ENCODE measurements at regions not wholly inside any gene's neighbourhood (a gene's known extent, or its start where the extent isn't known, plus 50 kb on each side); places are given as distances from the start of the nearest gene placed in this dataset.

- ATAC-seq (no peak), FAIRE-seq (no peak), DNase-seq (ENCODE audit: low spot score) (no peak)
- Histone ChIP-seq H3K36me3 (replicated peaks in 1 of 2; ENCODE audit: control insufficient read depth in 1 of 2, insufficient read depth in 2 of 2, low read length in 2 of 2) (no peaks in the 10 kb centered on the region), H2AFZ (ENCODE audit: low read length) (no peak overlapping the region), H4K20me1 (ENCODE audit: insufficient read depth, low read length) (no peaks in the 10 kb centered on the region), H3K27ac (ENCODE audit: extremely low read length, insufficient read depth, low read length) (no peak overlapping the region), H3K4me2 (ENCODE audit: low read depth, low read length) (no peak overlapping the region), H3K79me2 (ENCODE audit: insufficient read depth, low read length) (no peaks in the 10 kb centered on the region), H3K9ac (ENCODE audit: insufficient read depth, low read depth, low read length) (no peak overlapping the region), H3K9me3 (ENCODE audit: low read length) (no peaks in the 10 kb centered on the region), H3K4me1 (ENCODE audit: insufficient read depth, low read length) (no peaks in the 10 kb centered on the region), H3K27me3 (ENCODE audit: control insufficient read depth in 1 of 2, insufficient read depth in 2 of 2, low read length in 2 of 2) (no peaks in the 10 kb centered on the region; a peak in 1 of 5 replicates), H3K4me3 (replicated peaks in 1 of 3; ENCODE audit: insufficient read depth in 1 of 3, low read depth in 2 of 3, low read length in 3 of 3) (no peak overlapping the region)
- in situ Hi-C loops (cut with HindIII; ENCODE audit: extremely low pct_ligation_motif_present, low pct_unique_long_range_greater_than_20kb) = no loop called here
- no TSS peak for BruUV-seq (replicated peaks)
- POLR2A ChIA-PET = no interaction called here
- no peak for TF ChIP-seq TEAD2 (CRISPR knock-in tag; IDR thresholded peaks at IDR 0.05)
- TF ChIP-seq ZNF383 (CRISPR knock-in tag; IDR thresholded peaks at IDR 0.05; ENCODE audit: borderline replicate concordance) = no peak
- TF ChIP-seq, protein P1, sequence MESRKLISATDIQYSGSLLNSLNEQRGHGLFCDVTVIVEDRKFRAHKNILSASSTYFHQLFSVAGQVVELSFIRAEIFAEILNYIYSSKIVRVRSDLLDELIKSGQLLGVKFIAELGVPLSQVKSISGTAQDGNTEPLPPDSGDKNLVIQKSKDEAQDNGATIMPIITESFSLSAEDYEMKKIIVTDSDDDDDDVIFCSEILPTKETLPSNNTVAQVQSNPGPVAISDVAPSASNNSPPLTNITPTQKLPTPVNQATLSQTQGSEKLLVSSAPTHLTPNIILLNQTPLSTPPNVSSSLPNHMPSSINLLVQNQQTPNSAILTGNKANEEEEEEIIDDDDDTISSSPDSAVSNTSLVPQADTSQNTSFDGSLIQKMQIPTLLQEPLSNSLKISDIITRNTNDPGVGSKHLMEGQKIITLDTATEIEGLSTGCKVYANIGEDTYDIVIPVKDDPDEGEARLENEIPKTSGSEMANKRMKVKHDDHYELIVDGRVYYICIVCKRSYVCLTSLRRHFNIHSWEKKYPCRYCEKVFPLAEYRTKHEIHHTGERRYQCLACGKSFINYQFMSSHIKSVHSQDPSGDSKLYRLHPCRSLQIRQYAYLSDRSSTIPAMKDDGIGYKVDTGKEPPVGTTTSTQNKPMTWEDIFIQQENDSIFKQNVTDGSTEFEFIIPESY (CRISPR knock-in tag; IDR thresholded peaks at IDR 0.05) = no peak
- TF ChIP-seq, protein P2, sequence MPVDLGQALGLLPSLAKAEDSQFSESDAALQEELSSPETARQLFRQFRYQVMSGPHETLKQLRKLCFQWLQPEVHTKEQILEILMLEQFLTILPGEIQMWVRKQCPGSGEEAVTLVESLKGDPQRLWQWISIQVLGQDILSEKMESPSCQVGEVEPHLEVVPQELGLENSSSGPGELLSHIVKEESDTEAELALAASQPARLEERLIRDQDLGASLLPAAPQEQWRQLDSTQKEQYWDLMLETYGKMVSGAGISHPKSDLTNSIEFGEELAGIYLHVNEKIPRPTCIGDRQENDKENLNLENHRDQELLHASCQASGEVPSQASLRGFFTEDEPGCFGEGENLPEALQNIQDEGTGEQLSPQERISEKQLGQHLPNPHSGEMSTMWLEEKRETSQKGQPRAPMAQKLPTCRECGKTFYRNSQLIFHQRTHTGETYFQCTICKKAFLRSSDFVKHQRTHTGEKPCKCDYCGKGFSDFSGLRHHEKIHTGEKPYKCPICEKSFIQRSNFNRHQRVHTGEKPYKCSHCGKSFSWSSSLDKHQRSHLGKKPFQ (CRISPR knock-in tag; IDR thresholded peaks at IDR 0.05; ENCODE audit: insufficient replicate concordance) = no peak
- TF ChIP-seq ZNF282 (IDR thresholded peaks at IDR 0.05; ENCODE audit: partially characterized antibody) = no peak
- TF ChIP-seq ZNF563 (CRISPR knock-in tag; IDR thresholded peaks at IDR 0.05) = no peak
- no peak for TF ChIP-seq ZNF44 (CRISPR knock-in tag; IDR thresholded peaks at IDR 0.05)
- TF ChIP-seq ZNF510 (CRISPR knock-in tag; IDR thresholded peaks at IDR 0.05; ENCODE audit: low read depth) = no peak
- TF ChIP-seq SALL1 (CRISPR knock-in tag; IDR thresholded peaks at IDR 0.05) = no peak
- TF ChIP-seq GTF3A (CRISPR knock-in tag; conservative IDR thresholded peaks at IDR 0.05) = no peak
- TF ChIP-seq MTF2 (CRISPR knock-in tag; IDR thresholded peaks at IDR 0.05; ENCODE audit: borderline replicate concordance) = no peak
- TF ChIP-seq, protein P3, sequence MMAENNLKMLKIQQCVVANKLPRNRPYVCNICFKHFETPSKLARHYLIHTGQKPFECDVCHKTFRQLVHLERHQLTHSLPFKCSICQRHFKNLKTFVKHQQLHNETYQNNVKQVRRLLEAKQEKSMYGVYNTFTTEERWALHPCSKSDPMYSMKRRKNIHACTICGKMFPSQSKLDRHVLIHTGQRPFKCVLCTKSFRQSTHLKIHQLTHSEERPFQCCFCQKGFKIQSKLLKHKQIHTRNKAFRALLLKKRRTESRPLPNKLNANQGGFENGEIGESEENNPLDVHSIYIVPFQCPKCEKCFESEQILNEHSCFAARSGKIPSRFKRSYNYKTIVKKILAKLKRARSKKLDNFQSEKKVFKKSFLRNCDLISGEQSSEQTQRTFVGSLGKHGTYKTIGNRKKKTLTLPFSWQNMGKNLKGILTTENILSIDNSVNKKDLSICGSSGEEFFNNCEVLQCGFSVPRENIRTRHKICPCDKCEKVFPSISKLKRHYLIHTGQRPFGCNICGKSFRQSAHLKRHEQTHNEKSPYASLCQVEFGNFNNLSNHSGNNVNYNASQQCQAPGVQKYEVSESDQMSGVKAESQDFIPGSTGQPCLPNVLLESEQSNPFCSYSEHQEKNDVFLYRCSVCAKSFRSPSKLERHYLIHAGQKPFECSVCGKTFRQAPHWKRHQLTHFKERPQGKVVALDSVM (CRISPR knock-in tag; IDR thresholded peaks at IDR 0.05) = no peak
- TF ChIP-seq NR2F6 (IDR thresholded peaks at IDR 0.05) = no peak
- TF ChIP-seq NR2F6 (CRISPR knock-in tag; IDR thresholded peaks at IDR 0.05) = no peak
- TF ChIP-seq FOXA1 (IDR thresholded peaks at IDR 0.05) = no peak
- no peak for TF ChIP-seq FOXA1 (CRISPR knock-in tag; IDR thresholded peaks at IDR 0.05)
- TF ChIP-seq, protein P4, sequence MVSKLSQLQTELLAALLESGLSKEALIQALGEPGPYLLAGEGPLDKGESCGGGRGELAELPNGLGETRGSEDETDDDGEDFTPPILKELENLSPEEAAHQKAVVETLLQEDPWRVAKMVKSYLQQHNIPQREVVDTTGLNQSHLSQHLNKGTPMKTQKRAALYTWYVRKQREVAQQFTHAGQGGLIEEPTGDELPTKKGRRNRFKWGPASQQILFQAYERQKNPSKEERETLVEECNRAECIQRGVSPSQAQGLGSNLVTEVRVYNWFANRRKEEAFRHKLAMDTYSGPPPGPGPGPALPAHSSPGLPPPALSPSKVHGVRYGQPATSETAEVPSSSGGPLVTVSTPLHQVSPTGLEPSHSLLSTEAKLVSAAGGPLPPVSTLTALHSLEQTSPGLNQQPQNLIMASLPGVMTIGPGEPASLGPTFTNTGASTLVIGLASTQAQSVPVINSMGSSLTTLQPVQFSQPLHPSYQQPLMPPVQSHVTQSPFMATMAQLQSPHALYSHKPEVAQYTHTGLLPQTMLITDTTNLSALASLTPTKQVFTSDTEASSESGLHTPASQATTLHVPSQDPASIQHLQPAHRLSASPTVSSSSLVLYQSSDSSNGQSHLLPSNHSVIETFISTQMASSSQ (IDR thresholded peaks at IDR 0.05; ENCODE audit: low read depth) = no peak
- TF ChIP-seq, protein P4 (CRISPR knock-in tag; IDR thresholded peaks at IDR 0.05; ENCODE audit: borderline replicate concordance) = no peak
- TF ChIP-seq ETV5 (CRISPR knock-in tag; IDR thresholded peaks at IDR 0.05; ENCODE audit: borderline replicate concordance) = no peak
- CTCF ChIA-PET (ENCODE audit: low intra/inter-chr PET ratio, low total read pairs) = no interaction called here
- intact Hi-C loops (cut with micrococcal nuclease; ENCODE audit: unreplicated experiment) = no loop called here
These were observed 131.5 kb downstream of the ATPSCKMT start for GRCh38 chr5:10118150-10118549.
